Neural cell (in vitro differentiated cells): ENCODE measurements at regions not wholly inside any gene's neighbourhood (a gene's known extent, or its start where the extent isn't known, plus 50 kb on each side); places are given as distances from the start of the nearest gene placed in this dataset.

ENCODE experiments used
- H2AFZ ChIP-seq: fragments of 200-600, 300-800 bp; sonication (generic), shearing (Covaris generic); 2 replicates; pipeline ENCODE4 v1.6.0; 2014; ENCODE audit warnings: low read depth, mild to moderate bottlenecking, antibody characterized with exemption, low read length, moderate library complexity
- H3F3A ChIP-seq: fragments of 200-600 bp; shearing (Covaris generic); 2 replicates; pipeline ENCODE4 v1.6.1; 2016; ENCODE audit warnings: mild to moderate bottlenecking, moderate library complexity, mixed read lengths, antibody characterized with exemption, low read length; ENCODE audit not compliant: insufficient read depth, poor library complexity, severe bottlenecking
- H3K27ac ChIP-seq: fragments of 200-600, 300-800 bp; sonication (generic), shearing (Covaris generic); 2 replicates; pipeline ENCODE4 v1.5.1; 2014; ENCODE audit warnings: mild to moderate bottlenecking, low read length, moderate library complexity
- H3K27me3 ChIP-seq: fragments of 300-800, 200-600 bp; sonication (generic), shearing (Covaris generic); 2 replicates; pipeline ENCODE4 v1.6.0; 2014; ENCODE audit warnings: mild to moderate bottlenecking, low read depth, low read length, moderate library complexity; ENCODE audit not compliant: insufficient read depth
- H3K36me3 ChIP-seq: fragments of 300-800, 200-600 bp; sonication (generic), shearing (Covaris generic); 2 replicates; pipeline ENCODE4 v1.5.1; 2014; ENCODE audit warnings: mild to moderate bottlenecking, antibody characterized with exemption, low read length, moderate library complexity; ENCODE audit not compliant: insufficient read depth
- H3K4me2 ChIP-seq: fragments of 300-800, 200-600 bp; sonication (generic), shearing (Covaris generic); 2 replicates; pipeline ENCODE4 v1.6.0; 2014; ENCODE audit warnings: mild to moderate bottlenecking, low read length
- H3K4me3 ChIP-seq: fragments of 300-800, 200-600 bp; sonication (generic), shearing (Covaris generic); 2 replicates; pipeline ENCODE4 v1.5.1; 2014; ENCODE audit warnings: mild to moderate bottlenecking, low read length, moderate library complexity
- H3K79me2 ChIP-seq: fragments of 200-600 bp; shearing (Covaris generic); replicated peaks from 2 replicates; pipeline ENCODE4 v1.6.0; 2014; ENCODE audit warnings: mild to moderate bottlenecking, low read length, moderate library complexity; ENCODE audit not compliant: insufficient read depth
- H3K9ac ChIP-seq: fragments of 300-800, 200-600 bp; sonication (generic), shearing (Covaris generic); 2 replicates; pipeline ENCODE4 v1.6.1; 2016; ENCODE audit warnings: mild to moderate bottlenecking, low read length, mixed read lengths
- H3K9me2 ChIP-seq: fragments of 200-600 bp; shearing (Covaris generic); 2 replicates; pipeline ENCODE4 v1.6.1; 2016; ENCODE audit warnings: mild to moderate bottlenecking, low read length, mixed read lengths; ENCODE audit not compliant: insufficient read depth
- H3K9me3 ChIP-seq: fragments of 200-600, 300-800 bp; sonication (generic), shearing (Covaris generic); 2 replicates; pipeline ENCODE4 v1.6.1; 2016; ENCODE audit warnings: mild to moderate bottlenecking, mixed run types, low read length, moderate library complexity, mixed read lengths
- H4K20me1 ChIP-seq: fragments of 200-600 bp; shearing (Covaris generic); 2 replicates; pipeline ENCODE4 v1.6.1; 2016; ENCODE audit warnings: mild to moderate bottlenecking, mixed run types; ENCODE audit not compliant: insufficient read depth
- CTCF ChIP-seq: fragments of 450-650 bp; IDR thresholded peaks from 2 replicates; pipeline ENCODE4 v1.5.1; 2014; ENCODE audit warnings: antibody characterized with exemption, mild to moderate bottlenecking, moderate library complexity; ENCODE audit not compliant: poor library complexity, severe bottlenecking
- EP300 ChIP-seq: fragments of 450-650 bp; conservative IDR thresholded peaks from 2 replicates; pipeline ENCODE4 v1.6.1; 2014; ENCODE audit warnings: antibody characterized with exemption, mild to moderate bottlenecking, moderate library complexity; ENCODE audit not compliant: poor library complexity, severe bottlenecking
- EZH2 ChIP-seq: fragments of 200-600, 300-800 bp; shearing (Covaris generic), sonication (generic); IDR thresholded peaks from 2 replicates; pipeline ENCODE4 v1.6.1; 2014; ENCODE audit warnings: antibody characterized with exemption, low read length, borderline replicate concordance, mild to moderate bottlenecking; ENCODE audit not compliant: insufficient read depth, poor library complexity, severe bottlenecking
- MXI1 ChIP-seq: fragments of 450-650 bp; conservative IDR thresholded peaks from 2 replicates; pipeline ENCODE4 v1.6.1; 2014; ENCODE audit warnings: antibody characterized with exemption, mild to moderate bottlenecking; ENCODE audit not compliant: poor library complexity, severe bottlenecking
- POLR2AphosphoS5 ChIP-seq: IDR thresholded peaks from 2 replicates; pipeline ENCODE4 v1.6.1; 2012
- RAD21 ChIP-seq: fragments of 450-650 bp; conservative IDR thresholded peaks from 2 replicates; pipeline ENCODE4 v1.6.1; 2014; ENCODE audit warnings: antibody characterized with exemption, mild to moderate bottlenecking, moderate library complexity
- REST ChIP-seq: IDR thresholded peaks from 2 replicates; pipeline ENCODE4 v1.6.1; 2012; ENCODE audit warnings: borderline replicate concordance
- SMC3 ChIP-seq: fragments of 450-650 bp; conservative IDR thresholded peaks from 2 replicates; pipeline ENCODE4 v1.6.1; 2014; ENCODE audit warnings: antibody characterized with exemption, mild to moderate bottlenecking, moderate library complexity; ENCODE audit not compliant: poor library complexity
- TAF1 ChIP-seq: IDR thresholded peaks from 2 replicates; pipeline ENCODE4 v1.6.1; 2012; ENCODE audit warnings: low read depth

- Histone ChIP-seq H3K9ac (no peak overlapping the region), H3K4me3 (no peak overlapping the region), H3K36me3 (no peaks in the 10 kb centered on the region), H3K9me2 (no peaks in the 10 kb centered on the region), H3K9me3 (no peaks in the 10 kb centered on the region), H3K27me3 (no peaks in the 10 kb centered on the region), H3K27ac (no peak overlapping the region), H3K79me2 (no peaks in the 10 kb centered on the region), H3K4me2 (no peak overlapping the region), H4K20me1 (no peaks in the 10 kb centered on the region), H3F3A (no peaks in the 10 kb centered on the region), H2AFZ (no peak overlapping the region)
- TF ChIP-seq RAD21 (no peak), MXI1 (no peak), SMC3 (no peak), CTCF (no peak), TAF1 (no peak), REST (no peak), POLR2AphosphoS5 (no peak), EP300 (no peak), EZH2 (no peak)
Measured at GRCh38 chr4:19375136-19375804, 876.4 kb upstream of the SLIT2 start.

- no peak overlapping the region for H3K4me2 ChIP-seq
- no peak overlapping the region for H3K4me3 ChIP-seq
- H3K27me3 ChIP-seq: no peaks in the 10 kb centered on the region
- TF ChIP-seq TAF1: no peak
- no peak for TF ChIP-seq POLR2AphosphoS5
- TF ChIP-seq SMC3: no peak
- no peak for TF ChIP-seq EZH2
- TF ChIP-seq EP300: no peak
- no peaks in the 10 kb centered on the region for H3K79me2 ChIP-seq
- H3K36me3 ChIP-seq: no peaks in the 10 kb centered on the region
- no peaks in the 10 kb centered on the region for H3K9me3 ChIP-seq
- H3K9me2 ChIP-seq: no peaks in the 10 kb centered on the region
- no peaks in the 10 kb centered on the region for H4K20me1 ChIP-seq
- no peaks in the 10 kb centered on the region for H3F3A ChIP-seq
- H2AFZ ChIP-seq: no peak overlapping the region
- H3K9ac ChIP-seq: no peak overlapping the region
- no peak overlapping the region for H3K27ac ChIP-seq
Measured at GRCh38 chr4:19372390-19372789, 879.3 kb upstream of the SLIT2 start.
